Osteocyte (in vitro differentiated cells): ENCODE measurements at regions not wholly inside any gene's neighbourhood (a gene's known extent, or its start where the extent isn't known, plus 50 kb on each side); places are given as distances from the start of the nearest gene placed in this dataset.

Experiments
- DNase-seq: peaks from one replicate; pipeline ENCODE4 v3.0.0; 2021; ENCODE audit warnings: mixed read lengths; ENCODE audit not compliant: unreplicated experiment; ENCODE audit errors: extremely low spot score
- H3K27ac Mint-ChIP-seq: one replicate; pipeline ENCODE4 v1.8.0; 2021; ENCODE audit warnings: mild to moderate bottlenecking, mixed read lengths; ENCODE audit not compliant: unreplicated experiment
- H3K27me3 Mint-ChIP-seq: one replicate; pipeline ENCODE4 v1.8.0; 2021; ENCODE audit warnings: mixed read lengths; ENCODE audit not compliant: unreplicated experiment
- H3K36me3 Mint-ChIP-seq: one replicate; pipeline ENCODE4 v1.8.0; 2021; ENCODE audit warnings: mixed read lengths; ENCODE audit not compliant: unreplicated experiment
- H3K4me1 Mint-ChIP-seq: one replicate; pipeline ENCODE4 v1.8.0; 2021; ENCODE audit warnings: mixed read lengths; ENCODE audit not compliant: unreplicated experiment
- H3K4me3 Mint-ChIP-seq: one replicate; pipeline ENCODE4 v1.8.0; 2021; ENCODE audit warnings: mild to moderate bottlenecking, moderate library complexity, mixed read lengths; ENCODE audit not compliant: unreplicated experiment
- H3K9me3 Mint-ChIP-seq: one replicate; pipeline ENCODE4 v1.8.0; 2021; ENCODE audit warnings: mixed read lengths; ENCODE audit not compliant: unreplicated experiment
- TF ChIP-seq, protein P1 (sequence below): fragments of 200-600 bp; sonication (generic); IDR thresholded peaks from 2 replicates; pipeline ENCODE4 v1.5.0; 2021; ENCODE audit warnings: antibody characterized with exemption, mild to moderate bottlenecking, moderate library complexity

- H3K27ac Mint-ChIP-seq = no peak overlapping the region
- H3K27me3 Mint-ChIP-seq = peaks cover 52% of the 10 kb centered on the region
- no peak overlapping the region for H3K4me3 Mint-ChIP-seq
- H3K36me3 Mint-ChIP-seq = no peaks in the 10 kb centered on the region
- DNase-seq = no peak
- H3K4me1 Mint-ChIP-seq = no peaks in the 10 kb centered on the region
- TF ChIP-seq, protein P1, sequence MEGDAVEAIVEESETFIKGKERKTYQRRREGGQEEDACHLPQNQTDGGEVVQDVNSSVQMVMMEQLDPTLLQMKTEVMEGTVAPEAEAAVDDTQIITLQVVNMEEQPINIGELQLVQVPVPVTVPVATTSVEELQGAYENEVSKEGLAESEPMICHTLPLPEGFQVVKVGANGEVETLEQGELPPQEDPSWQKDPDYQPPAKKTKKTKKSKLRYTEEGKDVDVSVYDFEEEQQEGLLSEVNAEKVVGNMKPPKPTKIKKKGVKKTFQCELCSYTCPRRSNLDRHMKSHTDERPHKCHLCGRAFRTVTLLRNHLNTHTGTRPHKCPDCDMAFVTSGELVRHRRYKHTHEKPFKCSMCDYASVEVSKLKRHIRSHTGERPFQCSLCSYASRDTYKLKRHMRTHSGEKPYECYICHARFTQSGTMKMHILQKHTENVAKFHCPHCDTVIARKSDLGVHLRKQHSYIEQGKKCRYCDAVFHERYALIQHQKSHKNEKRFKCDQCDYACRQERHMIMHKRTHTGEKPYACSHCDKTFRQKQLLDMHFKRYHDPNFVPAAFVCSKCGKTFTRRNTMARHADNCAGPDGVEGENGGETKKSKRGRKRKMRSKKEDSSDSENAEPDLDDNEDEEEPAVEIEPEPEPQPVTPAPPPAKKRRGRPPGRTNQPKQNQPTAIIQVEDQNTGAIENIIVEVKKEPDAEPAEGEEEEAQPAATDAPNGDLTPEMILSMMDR = no peak
- H3K9me3 Mint-ChIP-seq = no peaks in the 10 kb centered on the region
Observed at GRCh38 chr18:2330764-2331163, 240.5 kb downstream of the METTL4 start.

GRCh38 chr18:2331491-2331890 lies 239.8 kb downstream of the METTL4 start:
- TF ChIP-seq, protein P1 = no peak
- peaks cover 47% of the 10 kb centered on the region for H3K27me3 Mint-ChIP-seq
- no peaks in the 10 kb centered on the region for H3K4me1 Mint-ChIP-seq
- no peak for DNase-seq
- H3K27ac Mint-ChIP-seq = no peak overlapping the region
- no peaks in the 10 kb centered on the region for H3K9me3 Mint-ChIP-seq
- H3K4me3 Mint-ChIP-seq = no peak overlapping the region
- H3K36me3 Mint-ChIP-seq = no peaks in the 10 kb centered on the region

DNA sequence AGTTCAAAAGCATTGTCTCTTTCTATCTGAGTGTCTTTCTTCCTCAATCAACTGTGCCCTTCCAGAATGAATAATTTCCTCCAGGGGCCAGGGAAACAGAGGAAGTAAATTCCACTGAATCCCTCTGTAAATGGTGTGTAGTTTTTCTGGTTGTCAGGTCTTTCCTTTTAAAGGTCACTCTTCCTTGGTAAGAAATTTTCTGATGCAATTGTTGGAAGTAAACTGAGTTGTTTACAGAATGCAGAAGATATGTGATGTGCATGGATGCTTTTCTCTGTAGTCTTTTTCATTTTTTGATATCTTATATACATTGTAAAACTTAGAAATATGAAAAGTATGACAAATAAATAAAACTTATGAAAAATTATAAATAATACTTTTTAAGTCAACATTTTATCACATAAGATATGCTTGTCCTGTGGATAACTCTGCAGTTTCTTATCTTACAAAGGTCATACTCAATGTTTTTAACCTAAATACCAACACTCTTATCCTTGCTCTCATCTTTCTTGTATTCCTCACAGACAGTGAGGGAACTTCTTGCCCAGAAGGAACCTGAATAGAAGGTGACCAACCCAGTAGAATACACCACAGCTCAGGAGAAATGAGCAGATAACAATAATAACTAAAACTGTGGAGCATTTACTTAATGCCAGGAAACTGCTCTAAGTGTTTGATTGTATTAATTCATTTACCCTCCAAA lies 234.5 kb downstream of the METTL4 start:
- no peaks in the 10 kb centered on the region for H3K4me1 Mint-ChIP-seq
- DNase-seq = no peak
- no peaks in the 10 kb centered on the region for H3K9me3 Mint-ChIP-seq
- H3K4me3 Mint-ChIP-seq = no peak overlapping the region
- H3K27ac Mint-ChIP-seq = no peak overlapping the region
- no peaks in the 10 kb centered on the region for H3K36me3 Mint-ChIP-seq
- H3K27me3 Mint-ChIP-seq = peaks cover 15% of the 10 kb centered on the region
- TF ChIP-seq, protein P1 = no peak

GRCh38 chr18:2337552-2338141 lies 233.7 kb downstream of the METTL4 start:
- no peak overlapping the region for H3K4me3 Mint-ChIP-seq
- H3K9me3 Mint-ChIP-seq = no peaks in the 10 kb centered on the region
- H3K27me3 Mint-ChIP-seq = peaks cover 9% of the 10 kb centered on the region
- no peaks in the 10 kb centered on the region for H3K36me3 Mint-ChIP-seq
- TF ChIP-seq, protein P1 = peak; percentile 60
- H3K27ac Mint-ChIP-seq = no peak overlapping the region
- no peaks in the 10 kb centered on the region for H3K4me1 Mint-ChIP-seq
- DNase-seq = no peak

- H3K27ac Mint-ChIP-seq = no peak overlapping the region
- H3K27me3 Mint-ChIP-seq = peaks cover 11% of the 10 kb centered on the region
Observed at GRCh38 chr18:2338601-2339000, 232.7 kb downstream of the METTL4 start.

More at GRCh38 chr18:2338601-2339000, 232.7 kb downstream of the METTL4 start:
- H3K4me3 Mint-ChIP-seq = no peak overlapping the region
- TF ChIP-seq, protein P1 = no peak
- H3K4me1 Mint-ChIP-seq = no peaks in the 10 kb centered on the region
- H3K36me3 Mint-ChIP-seq = no peaks in the 10 kb centered on the region
- no peaks in the 10 kb centered on the region for H3K9me3 Mint-ChIP-seq
- no peak for DNase-seq
